Testis (tissue), 2 donors: ENCODE measurements at regions not wholly inside any gene's neighbourhood (a gene's known extent, or its start where the extent isn't known, plus 50 kb on each side); places are given as distances from the start of the nearest gene placed in this dataset.

ENCODE experiments used
- POLR2A ChIP-seq: fragments of 450-650 bp; IDR thresholded peaks from one replicate; pipeline ENCODE4 v1.6.1; 2017; ENCODE audit warnings: antibody characterized with exemption, mild to moderate bottlenecking, moderate library complexity
- TF ChIP-seq, protein P1 (sequence below), 3 experiments: fragments of 450-650 bp in 2 of 3; fragments of 200-600 bp in 1 of 3; sonication (generic) in 1 of 3; IDR thresholded peaks; one replicate each; pipeline ENCODE4 v1.5.1; 2016 to 2019; ENCODE audit warnings: antibody characterized with exemption in 3 of 3, mild to moderate bottlenecking in 2 of 3, moderate library complexity in 1 of 3

DNA sequence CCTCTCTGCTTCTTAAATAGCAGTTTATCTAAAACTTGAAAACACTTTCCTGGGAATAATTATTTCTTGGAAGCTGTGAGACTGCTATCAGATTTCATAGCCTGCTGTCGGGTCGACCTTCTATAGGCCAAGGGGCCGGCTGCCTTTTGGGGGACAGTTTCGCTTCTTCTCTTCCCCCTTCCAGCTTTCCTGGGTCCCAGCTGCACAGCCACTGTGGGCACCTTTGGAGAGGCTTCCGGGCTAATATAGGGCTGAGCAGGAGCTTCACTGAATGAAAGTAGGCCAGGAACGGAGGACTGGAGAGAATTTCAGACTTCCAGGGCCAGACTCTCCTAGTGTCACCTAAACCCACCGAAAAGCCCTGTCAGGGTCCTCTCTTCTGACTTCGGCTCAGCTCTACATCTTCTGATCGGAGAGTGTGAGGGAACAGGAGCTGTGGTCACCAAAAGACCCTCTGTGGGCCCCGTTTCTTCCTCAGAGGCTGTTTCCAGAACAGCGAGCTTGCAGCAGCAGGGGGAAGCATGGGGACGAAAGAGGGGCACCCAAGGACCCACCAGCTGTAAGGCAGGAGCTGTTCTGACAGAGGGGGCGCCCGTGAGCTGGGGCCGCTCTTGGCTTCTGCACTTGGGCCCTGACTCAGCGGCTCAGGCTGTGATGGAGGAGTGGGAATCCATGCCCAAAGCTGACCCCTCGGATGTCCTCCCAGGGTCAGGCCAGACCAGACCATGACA, 620.6 kb downstream of the BCOR start:
- TF ChIP-seq, protein P1, sequence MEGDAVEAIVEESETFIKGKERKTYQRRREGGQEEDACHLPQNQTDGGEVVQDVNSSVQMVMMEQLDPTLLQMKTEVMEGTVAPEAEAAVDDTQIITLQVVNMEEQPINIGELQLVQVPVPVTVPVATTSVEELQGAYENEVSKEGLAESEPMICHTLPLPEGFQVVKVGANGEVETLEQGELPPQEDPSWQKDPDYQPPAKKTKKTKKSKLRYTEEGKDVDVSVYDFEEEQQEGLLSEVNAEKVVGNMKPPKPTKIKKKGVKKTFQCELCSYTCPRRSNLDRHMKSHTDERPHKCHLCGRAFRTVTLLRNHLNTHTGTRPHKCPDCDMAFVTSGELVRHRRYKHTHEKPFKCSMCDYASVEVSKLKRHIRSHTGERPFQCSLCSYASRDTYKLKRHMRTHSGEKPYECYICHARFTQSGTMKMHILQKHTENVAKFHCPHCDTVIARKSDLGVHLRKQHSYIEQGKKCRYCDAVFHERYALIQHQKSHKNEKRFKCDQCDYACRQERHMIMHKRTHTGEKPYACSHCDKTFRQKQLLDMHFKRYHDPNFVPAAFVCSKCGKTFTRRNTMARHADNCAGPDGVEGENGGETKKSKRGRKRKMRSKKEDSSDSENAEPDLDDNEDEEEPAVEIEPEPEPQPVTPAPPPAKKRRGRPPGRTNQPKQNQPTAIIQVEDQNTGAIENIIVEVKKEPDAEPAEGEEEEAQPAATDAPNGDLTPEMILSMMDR (IDR thresholded peaks at IDR 0.05): no peak
- no peak for TF ChIP-seq POLR2A
